Neural progenitor cell (in vitro differentiated cells): ENCODE measurements at regions not wholly inside any gene's neighbourhood (a gene's known extent, or its start where the extent isn't known, plus 50 kb on each side); places are given as distances from the start of the nearest gene placed in this dataset.
"Not testable (repeated sequence)": the region's sequence is repeated elsewhere in the genome, so short reads cannot be mapped to it uniquely, and the experiment has no call there.

ENCODE experiments used
- DNase-seq: peaks from one replicate; pipeline ENCODE4 v3.0.0-alpha.2; 2016; ENCODE audit warnings: low spot score
- H2AFZ ChIP-seq: fragments of 200-600 bp; sonication (generic); replicated peaks from 2 replicates; pipeline ENCODE4 v1.6.1; 2016; ENCODE audit warnings: antibody characterized with exemption
- H3F3A ChIP-seq: fragments of 200-600 bp; sonication (generic); 2 replicates; pipeline ENCODE4 v1.6.1; 2016; ENCODE audit warnings: antibody characterized with exemption, low read depth
- H3K27ac ChIP-seq: fragments of 200-600 bp; sonication (generic); 2 replicates; pipeline ENCODE4 v1.5.1; 2016; ENCODE audit warnings: mild to moderate bottlenecking
- H3K27me3 ChIP-seq: fragments of 200-600 bp; sonication (generic); 2 replicates; pipeline ENCODE4 v1.6.1; 2016; ENCODE audit warnings: mild to moderate bottlenecking, moderate library complexity
- H3K36me3 ChIP-seq: fragments of 200-600 bp; sonication (generic); 2 replicates; pipeline ENCODE4 v1.5.1; 2016
- H3K4me1 ChIP-seq: fragments of 200-600 bp; sonication (generic); 2 replicates; pipeline ENCODE4 v1.6.1; 2016; ENCODE audit warnings: mixed run types
- H3K4me2 ChIP-seq: fragments of 200-600 bp; sonication (generic); 2 replicates; pipeline ENCODE4 v1.6.1; 2016
- H3K4me3 ChIP-seq: fragments of 200-600 bp; sonication (generic); 2 replicates; pipeline ENCODE4 v1.5.1; 2016
- H3K79me2 ChIP-seq: fragments of 200-600 bp; sonication (generic); 2 replicates; pipeline ENCODE4 v1.6.1; 2016; ENCODE audit warnings: low read depth
- H3K9ac ChIP-seq: fragments of 200-600 bp; sonication (generic); 2 replicates; pipeline ENCODE4 v1.6.1; 2016
- H3K9me3 ChIP-seq: fragments of 200-600 bp; sonication (generic); 2 replicates; pipeline ENCODE4 v1.5.1; 2016; ENCODE audit warnings: low read depth
- H4K20me1 ChIP-seq: fragments of 200-600 bp; sonication (generic); 2 replicates; pipeline ENCODE4 v1.6.1; 2016; ENCODE audit warnings: low read depth
- H3K27ac Mint-ChIP-seq: 3 replicates; pipeline ENCODE4 v1.8.0; 2021; ENCODE audit warnings: mixed read lengths
- H3K27me3 Mint-ChIP-seq: 2 replicates; pipeline ENCODE4 v1.8.0; 2022; ENCODE audit warnings: low read depth, mild to moderate bottlenecking, inconsistent platforms, moderate library complexity, mixed read lengths; ENCODE audit not compliant: insufficient read depth
- H3K36me3 Mint-ChIP-seq: 3 replicates; pipeline ENCODE4 v1.8.0; 2021; ENCODE audit warnings: mixed read lengths
- H3K4me1 Mint-ChIP-seq: 3 replicates; pipeline ENCODE4 v1.8.0; 2021; ENCODE audit warnings: mixed read lengths
- H3K4me3 Mint-ChIP-seq: 3 replicates; pipeline ENCODE4 v1.8.0; 2021; ENCODE audit warnings: mild to moderate bottlenecking, moderate library complexity, mixed read lengths
- H3K9me3 Mint-ChIP-seq: 3 replicates; pipeline ENCODE4 v1.8.0; 2020; ENCODE audit warnings: mixed read lengths
- CTCF ChIP-seq: fragments of 200-600 bp; sonication (generic); IDR thresholded peaks from 2 replicates; pipeline ENCODE4 v1.5.1; 2017; ENCODE audit warnings: antibody characterized with exemption, mild to moderate bottlenecking
- EZH2 ChIP-seq: fragments of 200-600 bp; sonication (generic); IDR thresholded peaks from 2 replicates; pipeline ENCODE4 v1.6.1; 2017; ENCODE audit warnings: antibody characterized with exemption, mild to moderate bottlenecking, moderate library complexity
- EZH2phosphoT487 ChIP-seq: fragments of 200-600 bp; sonication (generic); IDR thresholded peaks from 2 replicates; pipeline ENCODE4 v1.6.1; 2017; ENCODE audit warnings: antibody characterized with exemption

GRCh38 chr16:60392380-60392779 is 1643.9 kb downstream of the CDH8 start:
- Histone ChIP-seq H3K4me1 (no peaks in the 10 kb centered on the region), H4K20me1 (no peaks in the 10 kb centered on the region), H2AFZ (no peak overlapping the region), H3K79me2 (no peaks in the 10 kb centered on the region), H3K9me3 (no peaks in the 10 kb centered on the region), H3K9ac (no peak overlapping the region), H3K36me3 (no peaks in the 10 kb centered on the region), H3F3A (no peaks in the 10 kb centered on the region), H3K27me3 (no peaks in the 10 kb centered on the region), H3K27ac (no peak overlapping the region), H3K4me3 (no peak overlapping the region), H3K4me2 (no peak overlapping the region)
- Mint-ChIP-seq H3K36me3 (no peaks in the 10 kb centered on the region), H3K9me3 (no peaks in the 10 kb centered on the region), H3K4me3 (no peak overlapping the region), H3K27me3 (no peaks in the 10 kb centered on the region), H3K27ac (no peak overlapping the region), H3K4me1 (peaks cover 8% of the 10 kb centered on the region)
- TF ChIP-seq EZH2: no peak
- no peak for DNase-seq

GRCh38 chr16:60371591-60371990 is 1637.5 kb upstream of the GOT2 start:
- Histone ChIP-seq H3K4me2 (no peak overlapping the region), H3K9me3 (no peaks in the 10 kb centered on the region), H3K27ac (no peak overlapping the region), H3K36me3 (no peaks in the 10 kb centered on the region), H3K4me1 (peaks cover 9% of the 10 kb centered on the region), H3K4me3 (no peak overlapping the region), H4K20me1 (no peaks in the 10 kb centered on the region), H3F3A (no peaks in the 10 kb centered on the region), H3K79me2 (no peaks in the 10 kb centered on the region), H2AFZ (no peak overlapping the region), H3K9ac (no peak overlapping the region), H3K27me3 (no peaks in the 10 kb centered on the region)
- no peaks in the 10 kb centered on the region for H3K27me3 Mint-ChIP-seq
- H3K4me1 Mint-ChIP-seq: peaks cover 9% of the 10 kb centered on the region
- no peak overlapping the region for H3K27ac Mint-ChIP-seq
- no peak for DNase-seq
- peaks cover 9% of the 10 kb centered on the region for H3K9me3 Mint-ChIP-seq
- no peaks in the 10 kb centered on the region for H3K36me3 Mint-ChIP-seq
- TF ChIP-seq EZH2: no peak
- no peak for TF ChIP-seq CTCF
- TF ChIP-seq EZH2phosphoT487: no peak
- no peak overlapping the region for H3K4me3 Mint-ChIP-seq

- Histone ChIP-seq H3K9me3 (no peaks in the 10 kb centered on the region), H3K9ac (no peak overlapping the region), H3K27ac (no peak overlapping the region), H3K4me3 (no peak overlapping the region), H3K79me2 (no peaks in the 10 kb centered on the region), H4K20me1 (no peaks in the 10 kb centered on the region), H2AFZ (no peak overlapping the region), H3K36me3 (no peaks in the 10 kb centered on the region), H3K4me2 (no peak overlapping the region), H3K27me3 (no peaks in the 10 kb centered on the region), H3K4me1 (peaks cover 9% of the 10 kb centered on the region), H3F3A (no peaks in the 10 kb centered on the region)
- TF ChIP-seq EZH2phosphoT487: no peak
- TF ChIP-seq CTCF: no peak
- TF ChIP-seq EZH2: no peak
- H3K4me3 Mint-ChIP-seq: no peak overlapping the region
- DNase-seq: no peak
- no peak overlapping the region for H3K27ac Mint-ChIP-seq
- H3K9me3 Mint-ChIP-seq: peaks cover 9% of the 10 kb centered on the region
- no peaks in the 10 kb centered on the region for H3K36me3 Mint-ChIP-seq
- peaks cover 16% of the 10 kb centered on the region for H3K4me1 Mint-ChIP-seq
- no peaks in the 10 kb centered on the region for H3K27me3 Mint-ChIP-seq
Measured at GRCh38 chr16:60367739-60368138, 1633.6 kb upstream of the GOT2 start.

GRCh38 chr16:60363566-60363965 is 1629.5 kb upstream of the GOT2 start:
- Mint-ChIP-seq H3K4me1 (peaks cover 23% of the 10 kb centered on the region), H3K36me3 (no peaks in the 10 kb centered on the region), H3K9me3 (peaks cover 2% of the 10 kb centered on the region), H3K4me3 (no peak overlapping the region), H3K27ac (no peak overlapping the region), H3K27me3 (peaks cover 2% of the 10 kb centered on the region)
- H2AFZ ChIP-seq: no peak overlapping the region
- DNase-seq: no peak
- H3K4me2 ChIP-seq: no peak overlapping the region
- no peaks in the 10 kb centered on the region for H3K4me1 ChIP-seq
- no peaks in the 10 kb centered on the region for H4K20me1 ChIP-seq
- no peak overlapping the region for H3K4me3 ChIP-seq
- H3K36me3 ChIP-seq: no peaks in the 10 kb centered on the region
- no peaks in the 10 kb centered on the region for H3K27me3 ChIP-seq
- H3K79me2 ChIP-seq: no peaks in the 10 kb centered on the region
- TF ChIP-seq CTCF: no peak
- no peak for TF ChIP-seq EZH2phosphoT487
- no peak for TF ChIP-seq EZH2
- no peak overlapping the region for H3K27ac ChIP-seq
- H3K9ac ChIP-seq: no peak overlapping the region
- H3K9me3 ChIP-seq: no peaks in the 10 kb centered on the region
- H3F3A ChIP-seq: no peaks in the 10 kb centered on the region

GRCh38 chr16:60359866-60360265 is 1625.8 kb upstream of the GOT2 start:
- H3K27me3 Mint-ChIP-seq, H3K9me3 ChIP-seq, DNase-seq, H3K4me2 ChIP-seq, H4K20me1 ChIP-seq, H3K9ac ChIP-seq, H3K79me2 ChIP-seq, H2AFZ ChIP-seq, H3K4me1 ChIP-seq, H3K27me3 ChIP-seq, H3K9me3 Mint-ChIP-seq, H3F3A ChIP-seq, H3K27ac ChIP-seq, H3K4me3 Mint-ChIP-seq, H3K36me3 ChIP-seq, H3K36me3 Mint-ChIP-seq, H3K4me3 ChIP-seq, H3K27ac Mint-ChIP-seq: not testable (repeated sequence)
- H3K4me1 Mint-ChIP-seq: peaks cover 23% of the 10 kb centered on the region

- not testable (repeated sequence) for H3K9ac ChIP-seq, H3K27me3 Mint-ChIP-seq, H3K27me3 ChIP-seq, H3K4me3 Mint-ChIP-seq, H3K4me3 ChIP-seq, H4K20me1 ChIP-seq, H3F3A ChIP-seq, H2AFZ ChIP-seq, H3K9me3 ChIP-seq, H3K4me1 ChIP-seq, H3K27ac Mint-ChIP-seq, H3K27ac ChIP-seq, H3K9me3 Mint-ChIP-seq, DNase-seq, H3K36me3 ChIP-seq, H3K4me2 ChIP-seq, H3K36me3 Mint-ChIP-seq, H3K79me2 ChIP-seq
- peaks cover 23% of the 10 kb centered on the region for H3K4me1 Mint-ChIP-seq
Measured at GRCh38 chr16:60359412-60359811, 1625.3 kb upstream of the GOT2 start.
